WTC11 (cell line): ENCODE measurements at regions not wholly inside any gene's neighbourhood (a gene's known extent, or its start where the extent isn't known, plus 50 kb on each side); places are given as distances from the start of the nearest gene placed in this dataset.

Source experiments
- ATAC-seq: fragments of 200-7000 bp; cut with Tn5 transposase; 2 replicates; pipeline ENCODE4 v1.10.0; 2021; ENCODE audit warnings: mild to moderate bottlenecking, moderate library complexity
- CTCF ChIA-PET: fragments of 300-600 bp; sonication (Branson Sonifier 250); formaldehyde crosslinking; loops from one replicate; lab custom pipeline; 2021; ENCODE audit warnings: antibody characterized with exemption; lab: Charles Lee
- POLR2A ChIA-PET: fragments of 350-600 bp; sonication (Branson Sonifier 250); formaldehyde crosslinking; loops from one replicate; lab custom pipeline; 2021; ENCODE audit warnings: antibody characterized with exemption; lab: Charles Lee
- DNase-seq: peaks from one replicate; pipeline ENCODE4 v3.0.0; 2021; ENCODE audit warnings: low spot score
- H3K27ac Mint-ChIP-seq: 2 replicates; pipeline ENCODE4 v1.8.0; 2021; ENCODE audit warnings: mixed read lengths
- H3K27me3 Mint-ChIP-seq: 2 replicates; pipeline ENCODE4 v1.8.0; 2021; ENCODE audit warnings: low read depth, mild to moderate bottlenecking, moderate library complexity, mixed read lengths
- H3K36me3 Mint-ChIP-seq: 2 replicates; pipeline ENCODE4 v1.8.0; 2021; ENCODE audit warnings: mixed read lengths
- H3K4me1 Mint-ChIP-seq: 2 replicates; pipeline ENCODE4 v1.8.0; 2022; ENCODE audit warnings: mixed read lengths
- H3K4me3 Mint-ChIP-seq: 2 replicates; pipeline ENCODE4 v1.8.0; 2021; ENCODE audit warnings: mild to moderate bottlenecking, moderate library complexity, mixed read lengths
- H3K9me3 Mint-ChIP-seq: 2 replicates; pipeline ENCODE4 v1.8.0; 2021; ENCODE audit warnings: mixed read lengths
- CBFB ChIP-seq: sonication (generic); formaldehyde crosslinking; IDR thresholded peaks from 2 replicates; pipeline ENCODE4 v1.8.1; 2022; ENCODE audit warnings: mild to moderate bottlenecking, low read depth, missing genetic modification reagents
- CREB1 ChIP-seq: sonication (generic); formaldehyde crosslinking; IDR thresholded peaks from 2 replicates; pipeline ENCODE4 v1.8.0; 2023; ENCODE audit warnings: mild to moderate bottlenecking, missing genetic modification reagents
- E2F5 ChIP-seq: sonication (generic); formaldehyde crosslinking; IDR thresholded peaks from 2 replicates; pipeline ENCODE4 v1.8.1; 2022; ENCODE audit warnings: mild to moderate bottlenecking, moderate library complexity, missing genetic modification reagents
- EMX1 ChIP-seq: fragments of 250-450 bp; sonication (Bioruptor Pico); IDR thresholded peaks from 2 replicates; pipeline ENCODE4 v1.8.0; 2021; ENCODE audit warnings: mild to moderate bottlenecking
- FOXJ3 ChIP-seq: sonication (generic); formaldehyde crosslinking; IDR thresholded peaks from 2 replicates; pipeline ENCODE4 v1.9.0; 2021; ENCODE audit warnings: missing genetic modification reagents, mild to moderate bottlenecking, borderline replicate concordance
- FOXP4 ChIP-seq: sonication (generic); formaldehyde crosslinking; IDR thresholded peaks from 2 replicates; pipeline ENCODE4 v1.8.0; 2022; ENCODE audit warnings: mild to moderate bottlenecking, missing genetic modification reagents
- GRHL2 ChIP-seq: fragments of 250-450 bp; sonication (Bioruptor Pico); IDR thresholded peaks from 2 replicates; pipeline ENCODE4 v1.8.0; 2022; ENCODE audit warnings: mild to moderate bottlenecking, moderate library complexity; ENCODE audit not compliant: insufficient replicate concordance, severe bottlenecking
- HMGA2 ChIP-seq: fragments of 250-450 bp; sonication (Bioruptor Pico); IDR thresholded peaks from 2 replicates; pipeline ENCODE4 v1.4.0; 2021; ENCODE audit warnings: mild to moderate bottlenecking, moderate library complexity
- IRF1 ChIP-seq: sonication (generic); formaldehyde crosslinking; IDR thresholded peaks from 2 replicates; pipeline ENCODE4 v1.8.0; 2023; ENCODE audit warnings: missing genetic modification reagents
- IRF2 ChIP-seq: sonication (generic); formaldehyde crosslinking; IDR thresholded peaks from 2 replicates; pipeline ENCODE4 v1.8.0; 2022; ENCODE audit warnings: low read depth, missing genetic modification reagents, borderline replicate concordance
- NFATC4 ChIP-seq: fragments of 250-450 bp; sonication (Bioruptor Pico); IDR thresholded peaks from 2 replicates; pipeline ENCODE4 v1.9.0; 2021; ENCODE audit warnings: mild to moderate bottlenecking
- NFE2L1 ChIP-seq: sonication (generic); formaldehyde crosslinking; IDR thresholded peaks from 2 replicates; pipeline ENCODE4 v1.8.1; 2023; ENCODE audit warnings: missing genetic modification reagents
- NR1H2 ChIP-seq: sonication (generic); formaldehyde crosslinking; IDR thresholded peaks from 2 replicates; pipeline ENCODE4 v1.9.0; 2021; ENCODE audit warnings: mild to moderate bottlenecking, moderate library complexity, missing genetic modification reagents
- NR3C1 ChIP-seq: sonication (generic); formaldehyde crosslinking; conservative IDR thresholded peaks from 2 replicates; pipeline ENCODE4 v1.8.1; 2023; ENCODE audit warnings: low read depth, mild to moderate bottlenecking, missing genetic modification reagents
- OVOL2 ChIP-seq: fragments of 250-450 bp; sonication (Bioruptor Pico); IDR thresholded peaks from 2 replicates; pipeline ENCODE4 v1.9.0; 2021; ENCODE audit warnings: mild to moderate bottlenecking, borderline replicate concordance
- PREB ChIP-seq: sonication (generic); formaldehyde crosslinking; IDR thresholded peaks from 2 replicates; pipeline ENCODE4 v1.8.1; 2022; ENCODE audit warnings: mild to moderate bottlenecking, missing genetic modification reagents, moderate library complexity, borderline replicate concordance
- RELA ChIP-seq: sonication (generic); formaldehyde crosslinking; IDR thresholded peaks from 2 replicates; pipeline ENCODE4 v1.8.1; 2022; ENCODE audit warnings: missing genetic modification reagents, mild to moderate bottlenecking, borderline replicate concordance
- SMAD3 ChIP-seq: sonication (generic); formaldehyde crosslinking; IDR thresholded peaks from 2 replicates; pipeline ENCODE4 v1.8.0; 2022; ENCODE audit warnings: missing genetic modification reagents, mild to moderate bottlenecking, borderline replicate concordance
- TEAD1 ChIP-seq: sonication (generic); formaldehyde crosslinking; IDR thresholded peaks from 2 replicates; pipeline ENCODE4 v1.8.0; 2022; ENCODE audit warnings: mild to moderate bottlenecking, missing genetic modification reagents
- TEAD4 ChIP-seq: sonication (generic); formaldehyde crosslinking; IDR thresholded peaks from 2 replicates; pipeline ENCODE4 v1.8.0; 2022; ENCODE audit warnings: mild to moderate bottlenecking, missing genetic modification reagents
- ZBTB21 ChIP-seq: sonication (generic); formaldehyde crosslinking; IDR thresholded peaks from 2 replicates; pipeline ENCODE4 v1.8.1; 2023; ENCODE audit warnings: mild to moderate bottlenecking, missing genetic modification reagents, borderline replicate concordance
- ZNF121 ChIP-seq: sonication (generic); formaldehyde crosslinking; IDR thresholded peaks from 2 replicates; pipeline ENCODE4 v1.8.0; 2023; ENCODE audit warnings: missing genetic modification reagents
- ZNF416 ChIP-seq: fragments of 250-450 bp; sonication (Bioruptor Pico); IDR thresholded peaks from 2 replicates; pipeline ENCODE4 v1.9.0; 2021; ENCODE audit warnings: mild to moderate bottlenecking, inconsistent platforms
- ZNF671 ChIP-seq: fragments of 250-450 bp; sonication (Bioruptor Pico); IDR thresholded peaks from 2 replicates; pipeline ENCODE4 v1.8.0; 2021; ENCODE audit warnings: mild to moderate bottlenecking
- TF ChIP-seq, protein P1 (sequence below): sonication (generic); formaldehyde crosslinking; conservative IDR thresholded peaks from 2 replicates; pipeline ENCODE4 v1.8.1; 2022; ENCODE audit warnings: mild to moderate bottlenecking, missing genetic modification reagents

- TF ChIP-seq NR1H2 (CRISPR knock-in tag): no peak
- TF ChIP-seq FOXJ3 (CRISPR knock-in tag): no peak
- TF ChIP-seq NFATC4 (CRISPR knock-in tag): no peak
- no peak for TF ChIP-seq OVOL2 (CRISPR knock-in tag)
- no peak for TF ChIP-seq RELA
- no peak for TF ChIP-seq IRF1 (CRISPR knock-in tag)
- no peak for TF ChIP-seq NFE2L1 (CRISPR knock-in tag)
- no peak for TF ChIP-seq ZNF671 (CRISPR knock-in tag)
- no peak for TF ChIP-seq ZBTB21
These were observed 115.5 kb downstream of the LHX9 start (continued) for GRCh38 chr1:198032668-198033067.

- no peak for TF ChIP-seq FOXP4 (CRISPR knock-in tag)
- TF ChIP-seq GRHL2 (CRISPR knock-in tag): no peak
- TF ChIP-seq OVOL2 (CRISPR knock-in tag): no peak
- TF ChIP-seq, all 79 proteins: peak for 0
- ChIA-PET CTCF (no interaction called here), POLR2A (no interaction called here)
- no peak overlapping the region for H3K4me3 Mint-ChIP-seq
- H3K27ac Mint-ChIP-seq: no peak overlapping the region
- no peak for DNase-seq
- H3K4me1 Mint-ChIP-seq: no peaks in the 10 kb centered on the region
- no peaks in the 10 kb centered on the region for H3K27me3 Mint-ChIP-seq
- no peaks in the 10 kb centered on the region for H3K9me3 Mint-ChIP-seq
- ATAC-seq: no peak
- no peaks in the 10 kb centered on the region for H3K36me3 Mint-ChIP-seq
These were observed 115.9 kb upstream of the NEK7 start for GRCh38 chr1:198040880-198041279.

DNA sequence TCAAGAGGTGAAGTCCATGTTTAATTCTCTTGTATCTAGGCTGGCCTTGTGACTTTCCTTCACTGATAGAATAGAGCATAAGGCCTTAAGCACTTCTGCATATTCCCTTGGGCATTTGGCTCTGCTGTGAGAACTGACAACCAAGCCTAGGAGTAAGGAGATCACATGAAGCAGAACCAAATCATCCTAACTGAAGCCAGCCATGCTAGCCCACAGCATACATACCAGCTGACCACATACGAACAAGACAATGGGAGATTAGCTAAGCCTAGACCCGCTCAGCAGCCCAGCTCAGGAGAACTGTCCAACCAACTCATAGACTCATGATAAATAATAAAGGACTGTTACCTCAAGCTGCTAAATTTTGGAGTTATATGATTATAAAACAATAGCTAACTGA is 114.6 kb upstream of the NEK7 start:
- no peaks in the 10 kb centered on the region for H3K27me3 Mint-ChIP-seq
- ChIA-PET CTCF (no interaction called here), POLR2A (no interaction called here)
- no peak for TF ChIP-seq IRF2 (CRISPR knock-in tag)
- DNase-seq (no peak), ATAC-seq (no peak)
- no peak overlapping the region for H3K27ac Mint-ChIP-seq
- no peak overlapping the region for H3K4me3 Mint-ChIP-seq
- no peaks in the 10 kb centered on the region for H3K36me3 Mint-ChIP-seq
- no peaks in the 10 kb centered on the region for H3K9me3 Mint-ChIP-seq
- no peaks in the 10 kb centered on the region for H3K4me1 Mint-ChIP-seq

- ATAC-seq (no peak), DNase-seq (no peak)
- ChIA-PET CTCF (no interaction called here), POLR2A (no interaction called here)
- Mint-ChIP-seq H3K4me1 (no peaks in the 10 kb centered on the region), H3K36me3 (no peaks in the 10 kb centered on the region), H3K9me3 (no peaks in the 10 kb centered on the region), H3K27ac (no peak overlapping the region), H3K27me3 (no peaks in the 10 kb centered on the region), H3K4me3 (no peak overlapping the region)
- TF ChIP-seq HMGA2 (CRISPR knock-in tag) (no peak), GRHL2 (CRISPR knock-in tag) (no peak), CREB1 (CRISPR knock-in tag) (no peak), TEAD1 (CRISPR knock-in tag) (no peak), ZNF416 (CRISPR knock-in tag) (no peak), E2F5 (CRISPR knock-in tag) (no peak), SMAD3 (CRISPR knock-in tag) (no peak), CBFB (CRISPR knock-in tag) (no peak), EMX1 (CRISPR knock-in tag) (no peak), TEAD4 (CRISPR knock-in tag) (no peak), FOXP4 (CRISPR knock-in tag) (no peak), ZNF121 (no peak), NR3C1 (CRISPR knock-in tag) (no peak), PREB (CRISPR knock-in tag) (no peak)
- TF ChIP-seq, protein P1, sequence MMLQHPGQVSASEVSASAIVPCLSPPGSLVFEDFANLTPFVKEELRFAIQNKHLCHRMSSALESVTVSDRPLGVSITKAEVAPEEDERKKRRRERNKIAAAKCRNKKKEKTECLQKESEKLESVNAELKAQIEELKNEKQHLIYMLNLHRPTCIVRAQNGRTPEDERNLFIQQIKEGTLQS (CRISPR knock-in tag): no peak
These were observed 108.9 kb upstream of the NEK7 start for GRCh38 chr1:198047913-198048312.
